ENCODE measurements at regions not wholly inside any gene's neighbourhood (a gene's known extent, or its start where the extent isn't known, plus 50 kb on each side); places are given as distances from the start of the nearest gene placed in this dataset.
"Not testable (repeated sequence)": the region's sequence is repeated elsewhere in the genome, so short reads cannot be mapped to it uniquely, and the experiment has no call there.

DNA sequence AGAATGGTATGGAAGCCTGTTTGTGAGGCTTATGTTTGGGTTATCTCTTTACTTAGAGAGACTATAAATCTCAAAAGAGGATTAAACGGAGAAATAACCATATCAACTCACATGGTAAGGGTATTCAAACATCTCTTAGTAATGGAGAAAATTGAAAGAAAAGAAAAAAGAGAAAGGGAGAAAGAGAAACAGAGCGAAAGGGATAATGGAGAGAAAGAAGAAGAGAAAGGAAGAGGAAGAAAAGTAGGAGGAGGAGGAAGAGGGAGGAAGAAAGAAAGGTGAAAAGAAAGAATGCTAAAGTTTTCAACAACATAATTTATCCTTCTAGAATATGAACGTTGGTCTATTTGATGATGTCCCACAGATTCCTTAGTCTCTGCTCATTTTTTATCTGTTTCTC, 506.3 kb downstream of the FOXD4L5 start:
- TF ChIP-seq, protein P1, sequence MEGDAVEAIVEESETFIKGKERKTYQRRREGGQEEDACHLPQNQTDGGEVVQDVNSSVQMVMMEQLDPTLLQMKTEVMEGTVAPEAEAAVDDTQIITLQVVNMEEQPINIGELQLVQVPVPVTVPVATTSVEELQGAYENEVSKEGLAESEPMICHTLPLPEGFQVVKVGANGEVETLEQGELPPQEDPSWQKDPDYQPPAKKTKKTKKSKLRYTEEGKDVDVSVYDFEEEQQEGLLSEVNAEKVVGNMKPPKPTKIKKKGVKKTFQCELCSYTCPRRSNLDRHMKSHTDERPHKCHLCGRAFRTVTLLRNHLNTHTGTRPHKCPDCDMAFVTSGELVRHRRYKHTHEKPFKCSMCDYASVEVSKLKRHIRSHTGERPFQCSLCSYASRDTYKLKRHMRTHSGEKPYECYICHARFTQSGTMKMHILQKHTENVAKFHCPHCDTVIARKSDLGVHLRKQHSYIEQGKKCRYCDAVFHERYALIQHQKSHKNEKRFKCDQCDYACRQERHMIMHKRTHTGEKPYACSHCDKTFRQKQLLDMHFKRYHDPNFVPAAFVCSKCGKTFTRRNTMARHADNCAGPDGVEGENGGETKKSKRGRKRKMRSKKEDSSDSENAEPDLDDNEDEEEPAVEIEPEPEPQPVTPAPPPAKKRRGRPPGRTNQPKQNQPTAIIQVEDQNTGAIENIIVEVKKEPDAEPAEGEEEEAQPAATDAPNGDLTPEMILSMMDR (IDR thresholded peaks at IDR 0.05 in 2 of 3, conservative IDR thresholded peaks at IDR 0.05 in 1 of 3; ENCODE audit: borderline replicate concordance in 1 of 3, insufficient read depth in 1 of 3, low read depth in 2 of 3, low read length in 2 of 3), result not testable (repeated sequence)
- not testable (repeated sequence) for TF ChIP-seq POLR2AphosphoS5 (IDR thresholded peaks at IDR 0.05; ENCODE audit: low read depth, low read length); SP1 (IDR thresholded peaks at IDR 0.05; ENCODE audit: low read depth)
- TF ChIP-seq, protein P2, sequence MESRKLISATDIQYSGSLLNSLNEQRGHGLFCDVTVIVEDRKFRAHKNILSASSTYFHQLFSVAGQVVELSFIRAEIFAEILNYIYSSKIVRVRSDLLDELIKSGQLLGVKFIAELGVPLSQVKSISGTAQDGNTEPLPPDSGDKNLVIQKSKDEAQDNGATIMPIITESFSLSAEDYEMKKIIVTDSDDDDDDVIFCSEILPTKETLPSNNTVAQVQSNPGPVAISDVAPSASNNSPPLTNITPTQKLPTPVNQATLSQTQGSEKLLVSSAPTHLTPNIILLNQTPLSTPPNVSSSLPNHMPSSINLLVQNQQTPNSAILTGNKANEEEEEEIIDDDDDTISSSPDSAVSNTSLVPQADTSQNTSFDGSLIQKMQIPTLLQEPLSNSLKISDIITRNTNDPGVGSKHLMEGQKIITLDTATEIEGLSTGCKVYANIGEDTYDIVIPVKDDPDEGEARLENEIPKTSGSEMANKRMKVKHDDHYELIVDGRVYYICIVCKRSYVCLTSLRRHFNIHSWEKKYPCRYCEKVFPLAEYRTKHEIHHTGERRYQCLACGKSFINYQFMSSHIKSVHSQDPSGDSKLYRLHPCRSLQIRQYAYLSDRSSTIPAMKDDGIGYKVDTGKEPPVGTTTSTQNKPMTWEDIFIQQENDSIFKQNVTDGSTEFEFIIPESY (IDR thresholded peaks at IDR 0.05; ENCODE audit: extremely low read depth, insufficient replicate concordance, low read length), result not testable (repeated sequence)

All from HCT116 (cell line).